G401.6 (cell line): ENCODE measurements at regions not wholly inside any gene's neighbourhood (a gene's known extent, or its start where the extent isn't known, plus 50 kb on each side); places are given as distances from the start of the nearest gene placed in this dataset.

Experiments used
- FAIRE-seq: peaks from 2 replicates; lab custom pipeline; 2012; peaks lifted over from hg19 to GRCh38; lab: Jason Lieb, UNC

GRCh38 chr4:160235771-160236170 is 1132.9 kb downstream of the RAPGEF2 start:
- no peak for FAIRE-seq

- no peak for FAIRE-seq
These were observed 1135.9 kb downstream of the RAPGEF2 start for GRCh38 chr4:160238790-160239189.

GRCh38 chr4:160247091-160247656 is 1144.3 kb downstream of the RAPGEF2 start:
- no peak for FAIRE-seq

GRCh38 chr4:160251522-160252170 is 1148.8 kb downstream of the RAPGEF2 start:
- FAIRE-seq, result no peak

GRCh38 chr4:160257318-160257717 is 1154.4 kb downstream of the RAPGEF2 start:
- FAIRE-seq, result no peak

GRCh38 chr4:160265014-160265413 is 1162.1 kb downstream of the RAPGEF2 start:
- FAIRE-seq, result no peak

- no peak for FAIRE-seq
These were observed 1163.0 kb downstream of the RAPGEF2 start for GRCh38 chr4:160265836-160266235.

- FAIRE-seq, result no peak
These were observed 1174.0 kb downstream of the RAPGEF2 start for GRCh38 chr4:160276785-160277325.

GRCh38 chr4:160283081-160283480 is 1180.2 kb downstream of the RAPGEF2 start:
- FAIRE-seq, result no peak

- no peak for FAIRE-seq
These were observed 1181.6 kb downstream of the RAPGEF2 start for GRCh38 chr4:160284516-160284915.

GRCh38 chr4:160286051-160286450 is 1183.2 kb downstream of the RAPGEF2 start:
- no peak for FAIRE-seq

- no peak for FAIRE-seq
These were observed 1193.6 kb downstream of the RAPGEF2 start for GRCh38 chr4:160296476-160296875.

GRCh38 chr4:160299177-160299576 is 1196.3 kb downstream of the RAPGEF2 start:
- no peak for FAIRE-seq

- FAIRE-seq, result no peak
These were observed 1196.7 kb downstream of the RAPGEF2 start for GRCh38 chr4:160299608-160300007.

- FAIRE-seq, result no peak
These were observed 1213.2 kb downstream of the RAPGEF2 start for GRCh38 chr4:160316036-160316435.

GRCh38 chr4:160318567-160319220 is 1215.8 kb downstream of the RAPGEF2 start:
- FAIRE-seq, result no peak

- no peak for FAIRE-seq
These were observed 1216.5 kb downstream of the RAPGEF2 start for GRCh38 chr4:160319221-160319867.

- FAIRE-seq, result no peak
These were observed 1217.0 kb downstream of the RAPGEF2 start for GRCh38 chr4:160319868-160320260.

GRCh38 chr4:160326110-160326509 is 1223.2 kb downstream of the RAPGEF2 start:
- no peak for FAIRE-seq

GRCh38 chr4:160347197-160347596 is 1244.3 kb downstream of the RAPGEF2 start:
- no peak for FAIRE-seq

- no peak for FAIRE-seq
These were observed 1248.1 kb downstream of the RAPGEF2 start for GRCh38 chr4:160350944-160351343.

GRCh38 chr4:160352637-160353036 is 1249.8 kb downstream of the RAPGEF2 start:
- FAIRE-seq, result no peak

GRCh38 chr4:160353548-160353947 is 1250.7 kb downstream of the RAPGEF2 start:
- no peak for FAIRE-seq
